Suppressor macrophage treated with lipopolysaccharide for 1 hour (primary cell): ENCODE measurements at regions not wholly inside any gene's neighbourhood (a gene's known extent, or its start where the extent isn't known, plus 50 kb on each side); places are given as distances from the start of the nearest gene placed in this dataset.
"Not testable (repeated sequence)": the region's sequence is repeated elsewhere in the genome, so short reads cannot be mapped to it uniquely, and the experiment has no call there.

ENCODE experiments used
- DNase-seq, 3 donors: peaks; one replicate each; pipeline ENCODE4 v3.0.0-alpha.2; 2020 to 2022

DNA sequence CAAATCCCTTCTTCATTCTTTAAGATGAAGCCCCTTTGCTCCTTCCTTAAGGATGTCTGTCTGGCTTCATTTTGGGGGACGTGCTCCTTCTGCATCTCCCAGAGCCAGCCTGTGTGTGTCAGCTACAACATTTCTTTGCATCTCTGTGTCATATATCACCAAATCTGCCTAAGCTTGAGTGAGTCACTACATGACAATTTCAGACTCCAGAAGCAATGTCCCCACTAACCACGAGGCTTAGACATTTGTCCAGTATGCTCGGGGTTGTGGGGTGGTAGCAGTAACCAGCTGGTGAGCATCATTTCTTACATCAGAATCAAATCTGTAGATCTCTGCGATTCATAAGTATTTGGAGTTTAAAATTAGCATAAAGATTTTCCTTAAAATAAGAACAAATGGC is 54.1 kb upstream of the USP14 start:
- DNase-seq: peak in 1 of 3 donors; percentile 27

DNA sequence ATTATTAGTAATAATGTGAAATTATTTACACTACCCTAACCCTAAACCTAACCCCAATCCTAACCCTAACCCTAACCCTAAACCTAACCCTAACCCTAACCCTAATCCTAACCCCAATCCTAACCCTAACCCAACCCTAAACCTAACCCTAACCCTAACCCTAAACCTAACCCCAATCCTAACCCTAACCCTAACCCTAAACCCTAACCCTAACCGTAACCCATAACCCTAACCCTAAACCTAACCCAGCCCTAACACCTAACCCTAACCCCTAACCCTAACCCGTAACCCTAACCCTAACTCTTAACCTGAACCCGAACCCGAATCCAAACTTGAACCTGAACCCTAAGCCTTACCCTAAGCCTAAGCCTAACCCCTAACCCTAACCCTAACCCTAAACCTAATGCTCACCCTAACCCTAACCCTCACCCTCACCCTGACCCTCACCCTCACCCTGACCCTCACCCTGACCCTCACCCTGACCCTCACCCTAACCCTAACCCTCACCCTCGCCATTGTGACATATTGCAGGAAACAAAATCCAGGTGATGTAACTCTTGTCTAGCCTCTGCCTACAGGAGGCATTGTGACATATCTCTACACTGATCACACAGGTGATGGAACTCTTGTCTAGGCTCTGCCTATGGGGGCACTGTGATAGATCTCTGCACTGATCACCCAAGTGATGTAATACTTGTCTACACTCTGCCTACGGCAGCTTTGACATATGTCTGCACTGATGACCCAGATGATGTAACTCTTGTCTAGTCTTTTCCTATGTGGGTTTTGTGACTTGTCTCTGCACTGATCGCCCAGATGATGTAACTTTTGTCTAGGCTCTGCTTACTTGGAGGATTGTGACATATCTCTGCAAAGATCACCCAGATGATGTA is 53.0 kb upstream of the USP14 start:
- DNase-seq: peak; percentile 35 to 73 (median 52)

DNA sequence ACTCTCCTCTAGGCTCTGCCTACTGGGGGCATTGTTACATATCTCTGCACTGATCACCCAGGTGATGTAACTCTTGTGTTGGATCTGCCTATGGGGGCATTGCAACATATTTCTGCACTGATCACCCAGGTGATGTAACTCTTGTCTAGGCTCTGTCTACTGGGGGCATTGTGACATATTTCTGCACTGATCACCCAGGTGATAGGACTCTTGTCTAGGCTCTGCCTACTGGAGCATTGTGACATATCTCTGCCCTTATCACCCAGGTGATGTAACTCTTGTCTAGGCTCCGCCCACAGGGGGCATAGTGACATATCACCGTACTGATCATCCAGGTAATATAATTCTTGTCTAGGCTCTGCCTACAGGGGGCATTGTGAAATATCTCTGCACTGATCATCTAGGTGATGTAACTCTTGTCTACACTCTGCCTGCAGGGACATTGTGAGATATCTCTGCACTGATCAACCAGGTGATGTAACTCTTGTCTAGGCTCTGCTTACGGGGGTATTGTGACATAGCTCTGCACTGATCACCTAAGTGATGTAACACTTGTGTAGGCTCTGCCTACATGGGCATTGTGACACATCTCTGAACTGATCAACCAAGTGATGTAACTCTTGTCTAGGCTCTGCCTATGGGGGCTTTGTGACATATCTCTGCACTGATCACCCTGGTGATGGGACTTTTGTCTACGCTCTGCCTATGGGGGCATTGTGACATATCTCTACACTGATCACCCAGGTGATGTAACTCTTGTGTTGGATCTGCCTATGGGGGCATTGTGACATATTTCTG is 52.1 kb upstream of the USP14 start:
- not testable (repeated sequence) for DNase-seq

DNA sequence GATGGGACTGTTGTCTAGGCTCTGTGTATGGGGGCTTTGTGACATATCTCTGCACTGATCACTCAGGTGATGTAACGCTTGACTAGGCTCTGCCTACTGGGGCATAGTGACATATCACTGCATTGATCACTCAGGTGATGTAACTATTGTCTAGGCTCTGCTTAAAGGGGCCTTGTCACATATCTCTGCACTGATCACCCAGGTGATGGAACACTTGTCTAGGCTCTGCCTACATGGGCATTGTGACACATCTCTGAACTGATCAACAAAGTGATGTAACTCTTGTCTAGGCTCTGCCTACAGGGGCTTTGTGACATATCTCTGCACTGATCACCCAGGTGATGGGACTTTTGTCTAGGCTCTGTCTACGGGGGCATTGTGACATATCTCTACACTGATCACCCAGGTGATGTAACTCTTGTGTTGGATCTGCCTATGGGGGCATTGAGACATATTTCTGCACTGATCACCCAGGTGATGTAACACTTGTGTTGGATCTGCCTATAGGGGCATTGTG is 51.4 kb upstream of the USP14 start:
- DNase-seq: not testable (repeated sequence)

DNA sequence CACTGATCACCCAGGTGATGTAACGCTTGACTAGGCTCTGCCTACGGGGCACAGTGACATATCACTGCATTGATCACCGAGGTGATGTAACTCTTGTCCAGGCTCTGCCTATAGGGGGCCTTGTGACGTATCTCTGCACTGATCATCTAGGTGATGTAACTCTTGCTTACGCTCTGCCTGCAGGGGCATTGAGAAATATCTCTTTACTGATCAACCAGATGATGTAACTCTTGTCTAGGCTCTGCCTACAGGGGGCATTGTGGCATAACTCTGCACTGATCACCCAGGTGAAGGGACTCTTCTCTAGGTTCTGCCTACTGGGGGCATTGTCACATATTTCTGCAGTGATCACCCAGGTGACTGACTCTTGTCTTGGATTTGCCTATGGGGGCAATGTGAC is 50.9 kb upstream of the USP14 start:
- DNase-seq: peak in 1 of 3 donors; percentile 17

DNA sequence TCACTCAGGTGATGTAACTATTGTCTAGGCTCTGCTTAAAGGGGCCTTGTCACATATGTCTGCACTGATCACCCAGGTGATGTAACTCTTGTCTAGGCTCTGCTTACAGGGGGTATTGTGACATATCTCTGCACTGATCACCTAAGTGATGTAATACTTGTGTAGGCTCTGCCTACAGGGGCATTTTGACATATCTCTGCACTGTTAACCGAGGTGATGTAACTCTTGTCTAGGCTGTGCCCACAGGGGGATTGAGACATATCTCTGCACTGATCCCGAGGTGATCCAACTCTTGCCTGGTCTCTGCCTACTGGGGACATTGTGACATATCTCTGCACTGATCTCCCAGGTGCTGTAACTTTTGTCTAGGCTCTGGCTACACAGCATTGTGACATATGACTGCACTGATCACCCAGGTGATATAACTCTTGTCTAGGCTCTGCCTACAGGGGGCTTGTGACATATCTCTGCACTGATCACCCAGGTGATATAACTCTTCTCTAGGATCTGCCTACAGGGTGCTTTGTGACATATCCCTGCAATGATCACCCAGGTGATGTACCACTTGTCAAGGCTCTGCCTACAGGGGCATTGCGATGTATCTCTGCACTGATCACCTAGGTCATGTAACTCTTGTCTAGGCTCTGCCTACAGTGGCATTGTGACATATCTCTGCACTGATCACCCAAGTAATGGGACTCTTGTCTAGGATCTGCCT is 50.3 kb upstream of the USP14 start:
- not testable (repeated sequence) for DNase-seq
